ENCODE measurements at regions not wholly inside any gene's neighbourhood (a gene's known extent, or its start where the extent isn't known, plus 50 kb on each side); places are given as distances from the start of the nearest gene placed in this dataset.

DNA sequence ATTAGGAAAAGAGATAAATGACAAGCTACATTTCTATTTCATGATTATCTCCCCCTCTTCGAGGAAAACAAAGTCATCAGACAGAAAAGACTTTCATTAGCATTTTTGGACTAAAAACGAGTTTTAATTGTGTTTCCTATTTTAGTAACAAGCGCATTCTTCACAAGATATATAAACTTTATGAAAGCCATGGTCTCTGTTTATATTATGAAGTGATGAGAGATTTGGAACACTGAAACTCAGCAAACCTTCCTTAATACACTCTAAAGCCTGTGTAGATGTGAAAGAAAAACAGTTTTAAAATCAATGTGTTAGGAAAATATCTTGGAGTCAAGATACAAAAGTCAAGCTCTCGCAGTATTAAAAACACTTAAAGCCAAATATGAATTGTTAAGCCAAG, 539.1 kb downstream of the LRFN5 start:
- H3K79me2 ChIP-seq (ENCODE audit: insufficient read depth, low read depth), result no peaks in the 10 kb centered on the region
- H3K27me3 ChIP-seq (ENCODE audit: insufficient read depth, low read depth), result no peaks in the 10 kb centered on the region
- H3K4me3 ChIP-seq (IDR thresholded peaks at IDR 0.05; ENCODE audit: insufficient read depth, low read depth, low read length), result no peak overlapping the region
- no peak for TF ChIP-seq CTCF (conservative IDR thresholded peaks at IDR 0.05; ENCODE audit: low read depth, low read length)
- no peak overlapping the region; the same call in 1 of the 2 replicates for H3K4me2 ChIP-seq
- no peak overlapping the region for H3K27ac ChIP-seq
- H3K9ac ChIP-seq, result no peak overlapping the region
- no peaks in the 10 kb centered on the region for H4K20me1 ChIP-seq (ENCODE audit: insufficient read depth)
- H3K4me1 ChIP-seq (ENCODE audit: low read depth, poor library complexity, severe bottlenecking), result peaks cover 23% of the 10 kb centered on the region
- no peaks in the 10 kb centered on the region for H3K36me3 ChIP-seq (ENCODE audit: insufficient read depth)
- 0 out of 2 replicates have a peak overlapping the region, but pooled peaks have one; percentile 22 for H2AFZ ChIP-seq (ENCODE audit: low read depth)

GRCh38 chr14:42143114-42143513, 536.4 kb downstream of the LRFN5 start:
- Histone ChIP-seq H4K20me1 (ENCODE audit: insufficient read depth) (no peaks in the 10 kb centered on the region), H3K9ac (no peak overlapping the region), H3K27ac (no peak overlapping the region), H3K27me3 (ENCODE audit: insufficient read depth, low read depth) (no peaks in the 10 kb centered on the region), H2AFZ (ENCODE audit: low read depth) (no peak overlapping the region), H3K4me3 (IDR thresholded peaks at IDR 0.05; ENCODE audit: insufficient read depth, low read depth, low read length) (no peak overlapping the region), H3K79me2 (ENCODE audit: insufficient read depth, low read depth) (no peaks in the 10 kb centered on the region), H3K36me3 (ENCODE audit: insufficient read depth) (no peaks in the 10 kb centered on the region), H3K4me1 (ENCODE audit: low read depth, poor library complexity, severe bottlenecking) (no peaks in the 10 kb centered on the region), H3K4me2 (no peak overlapping the region)
- no peak for TF ChIP-seq CTCF (conservative IDR thresholded peaks at IDR 0.05; ENCODE audit: low read depth, low read length)

GRCh38 chr14:42141328-42141727, 534.7 kb downstream of the LRFN5 start:
- Histone ChIP-seq H3K36me3 (ENCODE audit: insufficient read depth) (no peaks in the 10 kb centered on the region), H3K79me2 (ENCODE audit: insufficient read depth, low read depth) (no peaks in the 10 kb centered on the region), H3K4me1 (ENCODE audit: low read depth, poor library complexity, severe bottlenecking) (no peaks in the 10 kb centered on the region), H2AFZ (ENCODE audit: low read depth) (no peak overlapping the region), H3K4me3 (IDR thresholded peaks at IDR 0.05; ENCODE audit: insufficient read depth, low read depth, low read length) (no peak overlapping the region), H4K20me1 (ENCODE audit: insufficient read depth) (no peaks in the 10 kb centered on the region), H3K27me3 (ENCODE audit: insufficient read depth, low read depth) (no peaks in the 10 kb centered on the region), H3K9ac (no peak overlapping the region), H3K4me2 (no peak overlapping the region), H3K27ac (no peak overlapping the region)
- TF ChIP-seq CTCF (conservative IDR thresholded peaks at IDR 0.05; ENCODE audit: low read depth, low read length), result no peak

DNA sequence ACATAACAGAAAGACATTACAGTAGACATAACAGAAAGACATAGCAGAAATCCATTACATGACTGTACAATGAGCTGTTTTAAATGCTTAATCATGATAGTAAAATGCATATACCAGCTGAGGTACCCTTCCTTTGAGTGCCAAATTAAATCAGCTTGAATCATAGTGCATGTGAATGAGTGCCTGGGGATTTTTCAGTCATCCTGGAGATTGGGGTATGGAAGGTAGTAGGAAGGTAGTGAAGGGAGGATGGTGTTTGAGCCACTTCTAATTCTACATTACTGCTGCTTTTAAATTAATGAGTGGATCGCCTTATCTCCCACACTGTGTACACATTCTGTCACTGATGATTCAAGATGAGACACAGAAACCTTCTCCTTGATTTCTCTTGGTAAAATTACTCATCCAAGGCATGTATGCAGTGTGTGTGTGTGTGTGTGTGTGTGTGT, 534.2 kb downstream of the LRFN5 start:
- H3K9ac ChIP-seq, result no peak overlapping the region
- H3K27ac ChIP-seq, result no peak overlapping the region
- TF ChIP-seq CTCF (conservative IDR thresholded peaks at IDR 0.05; ENCODE audit: low read depth, low read length), result no peak
- H3K4me3 ChIP-seq (IDR thresholded peaks at IDR 0.05; ENCODE audit: insufficient read depth, low read depth, low read length), result no peak overlapping the region
- H3K4me2 ChIP-seq, result no peak overlapping the region
- no peaks in the 10 kb centered on the region for H3K27me3 ChIP-seq (ENCODE audit: insufficient read depth, low read depth)
- no peaks in the 10 kb centered on the region for H3K36me3 ChIP-seq (ENCODE audit: insufficient read depth)
- H3K4me1 ChIP-seq (ENCODE audit: low read depth, poor library complexity, severe bottlenecking), result no peaks in the 10 kb centered on the region
- H4K20me1 ChIP-seq (ENCODE audit: insufficient read depth), result no peaks in the 10 kb centered on the region
- no peak overlapping the region for H2AFZ ChIP-seq (ENCODE audit: low read depth)
- H3K79me2 ChIP-seq (ENCODE audit: insufficient read depth, low read depth), result no peaks in the 10 kb centered on the region

Measured in KMS-11 (cell line).